ENCODE measurements at regions not wholly inside any gene's neighbourhood (a gene's known extent, or its start where the extent isn't known, plus 50 kb on each side); places are given as distances from the start of the nearest gene placed in this dataset.
A peak's percentile ranks its signal among the peaks of the same experiment; 100 is the strongest.

DNA sequence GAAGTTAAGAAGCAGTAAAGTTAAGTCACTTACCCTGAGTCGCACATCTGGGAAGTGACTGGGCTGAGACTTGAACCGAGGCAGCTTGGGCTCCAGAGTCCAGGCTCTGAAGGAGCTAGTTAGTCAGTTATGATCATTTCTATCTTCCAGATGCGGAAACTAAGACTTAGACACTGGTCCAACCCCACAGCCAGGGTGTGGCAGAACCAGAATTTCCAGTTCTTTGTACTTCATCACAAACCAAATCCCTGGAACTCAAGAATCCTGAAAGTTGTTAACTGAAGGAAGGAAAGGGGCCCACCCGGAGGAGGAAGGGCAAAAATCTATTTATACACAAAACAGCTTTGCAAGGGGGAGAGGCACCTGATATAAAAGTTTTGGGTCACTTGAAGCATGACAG is 389.9 kb downstream of the SHQ1 start:
- H3K4me3 ChIP-seq (ENCODE audit: low read length) = no peak overlapping the region
- H3K36me3 ChIP-seq (ENCODE audit: control insufficient read depth, insufficient read depth, low read length) = no peaks in the 10 kb centered on the region
- DNase-seq = no peak
- 100% methylated on average over 2 of the region's 4 CpGs for WGBS (ENCODE audit: insufficient coverage)
- peaks cover 16% of the 10 kb centered on the region for H3K4me1 ChIP-seq (ENCODE audit: control insufficient read depth, insufficient read depth, low read length)
- no peak overlapping the region for H3K27ac ChIP-seq (ENCODE audit: low read length)
- H3K9me3 ChIP-seq (replicated peaks; ENCODE audit: control insufficient read depth, low read depth, low read length) = no peaks in the 10 kb centered on the region
- peaks cover 6% of the 10 kb centered on the region for H3K27me3 ChIP-seq (ENCODE audit: control insufficient read depth, insufficient read depth, low read length)

DNA sequence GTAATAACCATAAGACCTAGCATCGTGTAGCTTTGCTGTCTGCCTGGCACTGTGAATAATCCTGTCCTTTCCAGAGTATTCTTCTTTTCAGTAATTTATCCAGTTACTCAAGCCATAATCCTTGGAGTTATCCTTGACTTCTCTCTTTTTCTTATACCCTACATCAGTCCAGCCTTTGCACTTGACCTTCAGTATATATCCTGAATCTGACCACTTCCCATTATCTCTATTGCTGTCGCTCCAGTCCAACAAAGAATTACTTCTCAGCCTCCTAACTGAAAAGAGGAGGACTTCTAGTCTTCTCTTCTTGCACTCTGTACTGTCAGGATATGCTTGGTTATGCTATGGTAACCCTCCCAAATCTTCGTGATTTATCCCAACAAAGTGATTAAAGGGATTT is 393.8 kb downstream of the SHQ1 start:
- no peaks in the 10 kb centered on the region for H3K36me3 ChIP-seq (ENCODE audit: control insufficient read depth, insufficient read depth, low read length)
- no peak overlapping the region for H3K4me3 ChIP-seq (ENCODE audit: low read length)
- WGBS (ENCODE audit: insufficient coverage) = 61% methylated on average over 1 of the region's 3 CpGs
- no peaks in the 10 kb centered on the region for H3K4me1 ChIP-seq (ENCODE audit: control insufficient read depth, insufficient read depth, low read length)
- H3K27ac ChIP-seq (ENCODE audit: low read length) = no peak overlapping the region
- DNase-seq = no peak
- H3K9me3 ChIP-seq (replicated peaks; ENCODE audit: control insufficient read depth, low read depth, low read length) = no peaks in the 10 kb centered on the region
- peaks cover 15% of the 10 kb centered on the region for H3K27me3 ChIP-seq (ENCODE audit: control insufficient read depth, insufficient read depth, low read length)

DNA sequence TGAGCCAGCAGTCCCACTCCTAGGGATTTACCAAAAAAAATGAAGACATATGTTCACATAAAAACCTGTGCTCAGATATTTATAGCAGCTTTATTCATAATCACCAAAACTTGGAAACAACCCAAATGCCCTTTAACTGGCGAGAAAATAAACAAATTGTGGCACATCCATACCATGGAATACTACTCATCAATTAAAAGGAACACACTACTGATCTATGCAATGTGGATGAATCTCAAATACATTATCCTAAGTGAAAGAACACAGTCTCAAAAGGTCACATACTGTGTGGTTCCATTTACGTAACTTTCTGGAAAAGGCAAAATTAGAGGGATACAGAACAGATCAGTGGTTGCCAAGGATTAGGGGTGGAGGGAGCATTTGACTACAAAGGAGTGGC is 394.5 kb downstream of the SHQ1 start:
- H3K4me3 ChIP-seq (ENCODE audit: low read length) = no peak overlapping the region
- H3K9me3 ChIP-seq (replicated peaks; ENCODE audit: control insufficient read depth, low read depth, low read length) = no peaks in the 10 kb centered on the region
- 100% methylated on average over 1 of the region's 2 CpGs for WGBS (ENCODE audit: insufficient coverage)
- no peaks in the 10 kb centered on the region for H3K36me3 ChIP-seq (ENCODE audit: control insufficient read depth, insufficient read depth, low read length)
- DNase-seq = no peak
- no peak overlapping the region for H3K27ac ChIP-seq (ENCODE audit: low read length)
- peaks cover 13% of the 10 kb centered on the region for H3K27me3 ChIP-seq (ENCODE audit: control insufficient read depth, insufficient read depth, low read length)
- no peaks in the 10 kb centered on the region for H3K4me1 ChIP-seq (ENCODE audit: control insufficient read depth, insufficient read depth, low read length)

DNA sequence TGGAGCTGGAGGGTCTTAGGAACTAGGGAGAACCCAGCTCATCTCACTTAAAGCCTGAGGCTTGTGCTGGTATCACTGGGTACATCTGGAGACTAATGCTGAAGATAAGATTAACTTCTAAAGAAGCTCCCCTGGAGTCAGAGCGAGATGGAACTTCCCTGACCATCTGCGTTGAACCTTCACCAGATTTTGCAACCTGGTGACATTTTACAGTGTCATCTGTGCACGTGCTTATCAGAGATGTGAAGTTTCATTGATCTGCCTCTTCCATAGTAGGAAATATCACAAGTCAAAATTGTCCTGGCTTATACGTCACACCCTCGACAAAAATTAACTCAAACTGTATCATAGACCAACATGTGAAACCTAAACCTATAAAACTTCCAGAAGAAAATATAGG is 395.5 kb downstream of the SHQ1 start:
- H3K9me3 ChIP-seq (replicated peaks; ENCODE audit: control insufficient read depth, low read depth, low read length) = no peaks in the 10 kb centered on the region
- H3K4me3 ChIP-seq (ENCODE audit: low read length) = no peak overlapping the region
- 86% methylated on average over 1 of the region's 5 CpGs for WGBS (ENCODE audit: insufficient coverage)
- peaks cover 15% of the 10 kb centered on the region for H3K27me3 ChIP-seq (ENCODE audit: control insufficient read depth, insufficient read depth, low read length)
- peaks cover under 1% of the 10 kb centered on the region for H3K4me1 ChIP-seq (ENCODE audit: control insufficient read depth, insufficient read depth, low read length)
- no peak overlapping the region for H3K27ac ChIP-seq (ENCODE audit: low read length)
- no peak for DNase-seq
- H3K36me3 ChIP-seq (ENCODE audit: control insufficient read depth, insufficient read depth, low read length) = no peaks in the 10 kb centered on the region

DNA sequence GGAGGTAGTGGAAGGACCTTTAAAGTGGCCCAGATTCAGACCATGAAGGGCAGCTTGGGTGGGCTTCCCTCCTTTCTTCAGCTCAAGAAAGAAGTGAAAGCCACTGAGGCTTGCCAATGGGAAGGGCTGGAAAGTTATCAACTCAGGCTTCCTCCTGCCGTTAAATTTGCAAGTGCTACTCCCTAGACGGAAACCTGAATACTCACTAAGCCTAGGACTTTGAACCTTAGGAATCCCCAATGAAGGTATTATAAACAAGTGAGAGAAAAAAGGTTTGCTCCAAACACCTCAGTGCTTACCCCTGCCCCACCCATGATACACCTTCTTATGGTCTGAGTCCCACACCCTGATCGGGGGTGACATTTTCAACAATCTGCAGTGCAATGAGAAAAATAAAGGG is 396.4 kb downstream of the SHQ1 start:
- no peaks in the 10 kb centered on the region for H3K9me3 ChIP-seq (replicated peaks; ENCODE audit: control insufficient read depth, low read depth, low read length)
- H3K4me3 ChIP-seq (ENCODE audit: low read length) = no peak overlapping the region
- no CpG with 5 or more reads among the region's 3 CpGs for WGBS (ENCODE audit: insufficient coverage)
- peaks cover 5% of the 10 kb centered on the region for H3K4me1 ChIP-seq (ENCODE audit: control insufficient read depth, insufficient read depth, low read length)
- no peak overlapping the region for H3K27ac ChIP-seq (ENCODE audit: low read length)
- peaks cover 15% of the 10 kb centered on the region for H3K27me3 ChIP-seq (ENCODE audit: control insufficient read depth, insufficient read depth, low read length)
- DNase-seq = no peak
- no peaks in the 10 kb centered on the region for H3K36me3 ChIP-seq (ENCODE audit: control insufficient read depth, insufficient read depth, low read length)

DNA sequence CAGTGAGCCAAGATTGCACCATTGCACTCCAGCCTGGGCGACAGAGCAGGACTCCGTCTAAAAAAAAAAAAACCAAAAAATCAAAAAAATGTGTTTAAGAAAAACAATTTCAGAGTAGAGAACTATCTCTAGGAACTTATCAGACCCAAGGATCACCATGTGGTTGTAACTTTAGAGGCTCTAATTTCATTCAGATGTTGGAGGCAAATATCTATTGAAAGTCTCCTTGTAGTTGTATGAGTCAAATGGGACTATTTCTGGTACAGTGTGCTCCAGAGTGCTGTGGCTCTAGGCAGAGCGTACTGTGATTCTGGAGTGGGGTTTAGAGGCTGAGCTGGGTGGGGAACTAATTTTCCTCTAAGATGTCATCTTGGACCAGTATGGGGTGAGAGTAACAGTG is 398.7 kb downstream of the SHQ1 start:
- no CpG with 5 or more reads among the region's 3 CpGs for WGBS (ENCODE audit: insufficient coverage)
- Histone ChIP-seq H3K27me3 (ENCODE audit: control insufficient read depth, insufficient read depth, low read length) (peaks cover 12% of the 10 kb centered on the region), H3K27ac (ENCODE audit: low read length) (no peak overlapping the region), H3K4me3 (ENCODE audit: low read length) (no peak overlapping the region), H3K4me1 (ENCODE audit: control insufficient read depth, insufficient read depth, low read length) (peaks cover 5% of the 10 kb centered on the region), H3K36me3 (ENCODE audit: control insufficient read depth, insufficient read depth, low read length) (no peaks in the 10 kb centered on the region), H3K9me3 (replicated peaks; ENCODE audit: control insufficient read depth, low read depth, low read length) (no peaks in the 10 kb centered on the region)
- no peak for DNase-seq

DNA sequence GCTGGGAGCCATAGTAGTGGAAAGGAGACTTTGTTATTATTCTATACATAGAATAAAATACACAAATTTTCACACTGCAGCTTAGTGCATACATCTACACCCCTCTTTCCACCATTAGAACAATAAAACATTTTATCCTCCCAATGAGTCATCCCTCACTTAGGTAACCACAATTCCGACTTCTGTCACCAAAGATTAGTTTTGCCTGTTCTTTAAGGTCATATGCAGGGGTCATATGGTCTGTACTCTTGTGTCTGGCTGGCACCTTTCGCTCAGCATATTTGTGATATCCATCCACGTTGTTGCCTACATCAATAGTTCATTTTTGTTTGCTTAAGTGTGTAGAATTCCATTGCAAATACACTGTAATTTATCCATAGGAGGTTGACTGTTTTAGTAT is 399.4 kb downstream of the SHQ1 start:
- WGBS (ENCODE audit: insufficient coverage) = no CpG with 5 or more reads among the region's 3 CpGs
- DNase-seq = no peak
- no peak overlapping the region for H3K4me3 ChIP-seq (ENCODE audit: low read length)
- no peaks in the 10 kb centered on the region for H3K9me3 ChIP-seq (replicated peaks; ENCODE audit: control insufficient read depth, low read depth, low read length)
- peaks cover 5% of the 10 kb centered on the region for H3K4me1 ChIP-seq (ENCODE audit: control insufficient read depth, insufficient read depth, low read length)
- peaks cover 12% of the 10 kb centered on the region for H3K27me3 ChIP-seq (ENCODE audit: control insufficient read depth, insufficient read depth, low read length)
- H3K36me3 ChIP-seq (ENCODE audit: control insufficient read depth, insufficient read depth, low read length) = no peaks in the 10 kb centered on the region
- H3K27ac ChIP-seq (ENCODE audit: low read length) = no peak overlapping the region

DNA sequence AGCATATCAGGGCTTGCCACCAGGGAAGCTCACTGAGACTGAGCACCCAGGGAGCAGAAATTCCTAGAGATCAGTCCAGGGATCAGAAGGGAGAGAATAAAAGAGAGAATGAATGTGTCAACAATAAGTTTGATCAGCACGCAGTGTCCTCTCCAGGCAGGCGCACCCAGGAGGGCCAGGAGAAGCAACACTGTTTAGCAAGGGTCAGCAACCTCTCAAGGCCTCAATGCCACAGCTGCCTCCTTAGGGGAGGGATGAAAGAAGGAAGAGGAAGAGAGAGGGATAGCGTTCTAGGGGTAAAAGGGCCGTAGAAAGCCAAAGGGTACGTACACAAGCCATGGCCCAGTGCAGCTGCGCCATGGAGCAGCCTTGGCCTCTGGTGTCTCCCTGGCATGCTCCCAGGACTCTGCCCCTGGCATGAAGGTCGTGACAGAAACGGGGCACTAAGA is 399.8 kb downstream of the SHQ1 start:
- Histone ChIP-seq H3K4me1 (ENCODE audit: control insufficient read depth, insufficient read depth, low read length) (peaks cover 5% of the 10 kb centered on the region), H3K27ac (ENCODE audit: low read length) (no peak overlapping the region), H3K36me3 (ENCODE audit: control insufficient read depth, insufficient read depth, low read length) (no peaks in the 10 kb centered on the region), H3K4me3 (ENCODE audit: low read length) (no peak overlapping the region), H3K27me3 (ENCODE audit: control insufficient read depth, insufficient read depth, low read length) (peaks cover 12% of the 10 kb centered on the region), H3K9me3 (replicated peaks; ENCODE audit: control insufficient read depth, low read depth, low read length) (no peaks in the 10 kb centered on the region)
- no peak for DNase-seq
- WGBS (ENCODE audit: insufficient coverage) = 83% methylated on average over 5 of the region's 8 CpGs

DNA sequence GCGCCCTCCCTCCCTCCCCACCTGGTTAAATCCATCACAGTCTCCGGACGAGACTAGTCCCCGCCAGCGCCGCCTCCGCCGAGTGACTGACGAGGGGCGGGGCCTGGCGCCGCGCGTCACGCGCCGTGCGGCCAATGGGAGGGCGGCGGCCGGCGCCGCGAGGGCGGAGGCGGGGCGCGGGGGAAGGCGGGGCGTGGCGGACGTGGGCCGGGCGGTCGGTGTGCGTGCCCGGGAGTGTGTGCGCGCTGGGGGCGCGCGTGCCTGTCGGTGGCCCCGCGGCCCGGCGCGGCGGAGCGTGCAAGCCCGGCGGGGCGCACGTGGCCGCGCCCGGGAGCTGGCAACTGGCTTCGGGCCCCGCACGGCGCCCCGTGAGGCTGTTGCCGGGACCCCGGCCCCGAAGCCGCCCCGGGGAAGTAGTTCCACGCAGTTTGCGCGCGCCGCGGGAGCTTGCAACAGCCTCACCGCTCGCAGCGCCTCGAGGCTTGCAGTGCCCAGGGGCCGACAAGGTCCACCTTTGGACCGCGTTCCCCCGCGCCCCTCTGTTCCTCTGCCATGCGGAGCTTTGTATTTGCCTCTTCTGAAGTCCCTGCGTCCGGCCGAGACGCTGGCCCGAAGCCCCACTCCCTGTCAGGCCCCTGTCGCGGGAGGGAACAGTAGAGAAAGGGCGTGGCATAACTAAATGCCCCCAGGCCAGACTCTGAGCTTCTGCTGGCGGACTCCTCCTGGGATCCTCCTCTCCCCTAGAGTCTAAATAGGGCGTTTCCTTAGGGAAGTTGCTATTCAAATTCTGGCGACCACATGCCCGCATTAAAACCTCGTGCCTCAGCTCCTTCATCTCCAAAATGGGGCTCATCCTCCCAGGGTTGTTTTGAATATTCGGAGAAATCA is 400.9 kb downstream of the SHQ1 start:
- peak overlapping the region; percentile 32 for H3K27ac ChIP-seq (ENCODE audit: low read length)
- under 1% methylated on average over 89 of the region's 97 CpGs for WGBS (ENCODE audit: insufficient coverage)
- peaks cover 12% of the 10 kb centered on the region for H3K27me3 ChIP-seq (ENCODE audit: control insufficient read depth, insufficient read depth, low read length)
- H3K4me1 ChIP-seq (ENCODE audit: control insufficient read depth, insufficient read depth, low read length) = peaks cover 5% of the 10 kb centered on the region
- peak; percentile 97 for DNase-seq
- H3K4me3 ChIP-seq (ENCODE audit: low read length) = peak overlapping the region; percentile 72
- H3K9me3 ChIP-seq (replicated peaks; ENCODE audit: control insufficient read depth, low read depth, low read length) = no peaks in the 10 kb centered on the region
- no peaks in the 10 kb centered on the region for H3K36me3 ChIP-seq (ENCODE audit: control insufficient read depth, insufficient read depth, low read length)

DNA sequence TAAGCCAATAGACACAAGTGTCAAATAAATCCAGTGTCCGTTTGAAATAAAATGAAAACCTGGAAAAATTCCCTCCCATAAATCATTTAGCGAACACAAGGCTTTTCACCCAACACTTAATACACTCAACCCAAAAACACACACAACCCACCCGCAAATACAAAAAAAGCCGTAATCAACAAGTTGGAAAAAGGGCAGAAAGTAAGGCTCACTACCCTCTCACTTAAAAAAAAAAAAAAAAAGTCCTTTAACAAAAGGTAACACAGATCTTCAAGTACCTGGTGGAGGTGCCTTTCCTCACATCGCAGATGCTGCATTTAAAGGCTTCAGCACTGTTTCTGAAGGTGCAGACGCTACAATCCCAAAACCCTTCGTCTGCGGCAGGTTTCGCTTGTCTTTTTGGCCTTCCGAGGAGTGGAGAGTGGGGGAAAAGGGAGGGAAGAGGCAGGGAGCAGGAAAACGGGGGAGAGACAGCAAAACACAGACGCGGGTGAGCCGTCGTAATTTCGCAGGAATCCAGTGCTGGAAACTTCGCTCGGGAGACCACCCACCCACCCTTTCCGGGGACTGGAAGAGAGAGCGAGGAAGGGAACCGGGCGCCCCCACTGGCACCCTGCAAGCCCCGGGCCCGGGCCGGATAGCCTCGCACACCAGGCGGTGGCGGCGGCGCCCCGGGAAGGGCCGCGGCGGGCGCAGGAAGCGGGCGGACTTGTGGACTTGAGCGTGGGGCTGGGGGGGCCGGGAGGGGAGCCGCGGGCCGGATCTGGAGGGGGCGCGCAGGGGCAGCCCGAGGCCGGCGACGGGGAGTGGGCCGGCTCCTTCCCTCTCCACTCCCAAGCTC is 401.8 kb downstream of the SHQ1 start, which contains the start of gene RYBP:
Gene RYBP, minus strand, starts transcription at position 404 of the 841 bp plus-strand sequence.
- Histone ChIP-seq H3K9me3 (replicated peaks; ENCODE audit: control insufficient read depth, low read depth, low read length) (no peaks in the 10 kb centered on the region), H3K27ac (ENCODE audit: low read length) (peak within 1 kb of the TSS; percentile 87), H3K4me3 (ENCODE audit: low read length) (peak within 1 kb of the TSS; percentile 72), H3K27me3 (ENCODE audit: control insufficient read depth, insufficient read depth, low read length) (peaks cover 7% of the 10 kb centered on the region), H3K4me1 (ENCODE audit: control insufficient read depth, insufficient read depth, low read length) (peaks cover 5% of the 10 kb centered on the region), H3K36me3 (ENCODE audit: control insufficient read depth, insufficient read depth, low read length) (no peaks in the 10 kb centered on the region)
- DNase-seq = no peak
- WGBS (ENCODE audit: insufficient coverage) = 1% methylated on average over 32 of the region's 49 CpGs

All from muscle of leg (tissue), 3 donors.